Muscle layer of duodenum (tissue), 2 donors: ENCODE measurements at regions not wholly inside any gene's neighbourhood (a gene's known extent, or its start where the extent isn't known, plus 50 kb on each side); places are given as distances from the start of the nearest gene placed in this dataset.

Experiments
- H3K27ac ChIP-seq: one replicate; pipeline ENCODE4 v1.7.0; 2013; ENCODE audit warnings: mild to moderate bottlenecking, low read length
- H3K27me3 ChIP-seq: one replicate; pipeline ENCODE4 v1.7.0; 2013; ENCODE audit warnings: low read depth, mild to moderate bottlenecking, control low read depth, low read length
- H3K36me3 ChIP-seq, 2 donors: one replicate each; pipeline ENCODE4 v1.7.0; 2013; ENCODE audit warnings: low read length in 2 of 2, control low read depth in 1 of 2, mild to moderate bottlenecking in 1 of 2; ENCODE audit not compliant: insufficient read depth in 2 of 2, control insufficient read depth in 1 of 2
- H3K4me1 ChIP-seq, 2 donors: one replicate each; pipeline ENCODE4 v1.7.0; 2013; ENCODE audit warnings: low read length in 2 of 2, mild to moderate bottlenecking in 2 of 2, control low read depth in 1 of 2, moderate library complexity in 1 of 2; ENCODE audit not compliant: insufficient read depth in 2 of 2, control insufficient read depth in 1 of 2
- H3K4me3 ChIP-seq, 2 donors: one replicate each; pipeline ENCODE4 v1.7.0; 2013; ENCODE audit warnings: low read length in 2 of 2, low read depth in 1 of 2, mild to moderate bottlenecking in 1 of 2
- H3K9me3 ChIP-seq, 2 donors: one replicate each; pipeline ENCODE4 v1.7.0; 2013; ENCODE audit warnings: low read length in 2 of 2, control low read depth in 1 of 2, mild to moderate bottlenecking in 1 of 2; ENCODE audit not compliant: control insufficient read depth in 1 of 2
- donor health status: healthy.

- H3K9me3 ChIP-seq: peaks cover 0 to 4% of the 10 kb centered on the region in 2 donors
- no peaks in the 10 kb centered on the region for H3K27me3 ChIP-seq
- no peaks in the 10 kb centered on the region for H3K36me3 ChIP-seq
- H3K4me1 ChIP-seq: no peaks in the 10 kb centered on the region
- H3K4me3 ChIP-seq: no peak overlapping the region
- H3K27ac ChIP-seq: no peak overlapping the region
Observed at GRCh38 chr18:72601481-72601880, 57.3 kb upstream of the CBLN2 start.
